ENCODE measurements at regions not wholly inside any gene's neighbourhood (a gene's known extent, or its start where the extent isn't known, plus 50 kb on each side); places are given as distances from the start of the nearest gene placed in this dataset.

DNA sequence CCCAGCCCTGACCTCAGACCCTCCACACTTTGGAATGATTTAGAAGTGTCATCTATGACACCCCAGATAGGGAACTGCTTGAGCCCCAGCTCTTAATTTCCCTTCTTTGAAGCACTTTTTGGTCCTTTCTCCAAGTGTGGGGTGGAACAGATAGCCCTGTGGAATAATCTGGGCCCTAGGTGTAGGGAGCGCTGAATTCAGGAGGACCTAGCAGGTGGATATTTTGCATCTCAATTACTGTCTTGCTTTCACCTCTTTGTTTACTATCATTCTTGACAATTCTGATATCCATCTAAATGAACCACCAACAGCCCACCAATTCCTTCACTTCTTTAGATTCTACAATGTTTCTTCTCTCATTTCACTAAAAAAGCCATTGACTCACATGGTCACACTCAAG is 850.4 kb downstream of the KCNJ2 start:
- TF ChIP-seq CTCF (IDR thresholded peaks at IDR 0.05) (no peak), POLR2A (IDR thresholded peaks at IDR 0.05) (no peak)

Measured in Peyer's patch (tissue), 4 donors.